ENCODE measurements at regions not wholly inside any gene's neighbourhood (a gene's known extent, or its start where the extent isn't known, plus 50 kb on each side); places are given as distances from the start of the nearest gene placed in this dataset.

DNA sequence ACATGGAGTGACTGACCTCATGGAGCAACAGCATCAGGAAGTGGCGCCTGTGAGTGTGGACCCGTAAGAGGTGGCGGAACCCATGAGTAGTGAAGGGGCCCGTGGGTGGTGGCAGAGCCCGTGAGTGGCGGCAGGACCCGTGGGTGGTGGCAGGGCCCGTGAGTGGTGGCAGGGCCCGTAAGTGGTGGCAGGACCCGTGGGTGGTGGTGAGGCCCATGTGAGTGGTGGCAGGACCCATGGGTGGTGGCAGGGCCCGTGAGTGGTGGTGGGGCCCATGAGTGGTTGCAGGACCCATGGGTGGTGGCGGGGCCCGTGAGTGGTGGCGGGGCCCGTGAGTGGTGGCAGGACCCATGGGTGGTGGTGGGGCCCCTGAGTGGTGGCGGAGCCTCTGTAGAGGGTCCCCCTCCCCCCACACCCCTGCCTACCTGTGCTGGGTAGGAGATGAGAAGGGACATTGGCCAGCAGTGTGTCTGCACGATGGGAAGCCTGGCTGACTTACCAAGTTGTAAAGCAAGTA, 407.7 kb upstream of the SALL3 start:
- Histone ChIP-seq H3K36me3 (ENCODE audit: control insufficient read depth, insufficient read depth, low read length) (no peaks in the 10 kb centered on the region), H3K27ac (ENCODE audit: low read depth, low read length) (no peak overlapping the region), H3K27me3 (ENCODE audit: control insufficient read depth, insufficient read depth, low read length) (no peaks in the 10 kb centered on the region), H3K4me3 (ENCODE audit: low read length) (no peak overlapping the region), H3K4me1 (ENCODE audit: control insufficient read depth, insufficient read depth, low read length) (no peaks in the 10 kb centered on the region), H3K9ac (ENCODE audit: low read length) (no peak overlapping the region)

DNA sequence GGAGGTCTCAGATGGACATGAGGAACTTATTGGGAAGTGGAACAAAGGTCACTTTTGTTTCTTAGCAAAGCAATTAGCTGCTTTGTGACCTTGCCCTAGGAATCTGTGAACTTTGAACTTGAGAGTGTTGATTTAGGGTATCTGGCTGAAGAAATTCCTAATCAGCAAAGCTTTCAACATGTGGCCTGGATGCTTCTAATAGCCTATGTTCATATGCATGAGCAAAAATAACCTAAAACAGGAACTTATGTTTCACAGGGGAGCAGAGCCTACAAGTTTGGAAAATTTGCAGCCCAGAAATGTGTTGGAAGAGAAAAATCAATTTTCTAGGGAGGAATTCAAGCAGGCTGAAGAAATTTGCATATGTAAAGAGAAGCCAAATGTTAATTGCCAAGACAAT, 405.8 kb upstream of the SALL3 start:
- Histone ChIP-seq H3K27ac (ENCODE audit: low read depth, low read length) (no peak overlapping the region), H3K36me3 (ENCODE audit: control insufficient read depth, insufficient read depth, low read length) (no peaks in the 10 kb centered on the region)

DNA sequence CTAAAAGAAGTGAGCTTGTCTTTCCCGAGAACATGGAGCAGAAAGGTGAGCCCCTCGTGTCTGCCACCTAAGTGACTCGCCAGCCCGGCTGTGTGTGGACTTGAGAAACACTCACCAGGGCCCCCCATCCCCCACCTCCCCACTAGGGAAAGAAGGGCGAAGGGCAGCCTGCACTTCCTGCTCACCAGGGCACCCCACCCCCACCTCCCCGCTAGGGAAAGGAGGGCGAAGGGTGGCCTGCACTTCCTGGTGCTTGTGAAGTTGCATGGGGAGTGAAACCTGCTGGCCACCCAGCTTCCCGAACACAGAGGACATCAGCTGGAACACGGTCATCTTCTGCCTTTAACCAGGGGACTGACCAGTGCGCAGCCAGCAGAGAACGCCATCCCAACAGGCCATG, 402.7 kb upstream of the SALL3 start:
- Histone ChIP-seq H3K27ac (ENCODE audit: low read depth, low read length) (no peak overlapping the region), H3K4me1 (ENCODE audit: control insufficient read depth, insufficient read depth, low read length) (no peaks in the 10 kb centered on the region), H3K4me3 (ENCODE audit: low read length) (no peak overlapping the region), H3K36me3 (ENCODE audit: control insufficient read depth, insufficient read depth, low read length) (no peaks in the 10 kb centered on the region), H3K9ac (ENCODE audit: low read length) (no peak overlapping the region), H3K27me3 (ENCODE audit: control insufficient read depth, insufficient read depth, low read length) (no peaks in the 10 kb centered on the region)

More for the DNA sequence above, 405.8 kb upstream of the SALL3 start:
- H3K4me3 ChIP-seq (ENCODE audit: low read length), result no peak overlapping the region
- H3K27me3 ChIP-seq (ENCODE audit: control insufficient read depth, insufficient read depth, low read length), result no peaks in the 10 kb centered on the region
- no peak overlapping the region for H3K9ac ChIP-seq (ENCODE audit: low read length)
- no peaks in the 10 kb centered on the region for H3K4me1 ChIP-seq (ENCODE audit: control insufficient read depth, insufficient read depth, low read length)

DNA sequence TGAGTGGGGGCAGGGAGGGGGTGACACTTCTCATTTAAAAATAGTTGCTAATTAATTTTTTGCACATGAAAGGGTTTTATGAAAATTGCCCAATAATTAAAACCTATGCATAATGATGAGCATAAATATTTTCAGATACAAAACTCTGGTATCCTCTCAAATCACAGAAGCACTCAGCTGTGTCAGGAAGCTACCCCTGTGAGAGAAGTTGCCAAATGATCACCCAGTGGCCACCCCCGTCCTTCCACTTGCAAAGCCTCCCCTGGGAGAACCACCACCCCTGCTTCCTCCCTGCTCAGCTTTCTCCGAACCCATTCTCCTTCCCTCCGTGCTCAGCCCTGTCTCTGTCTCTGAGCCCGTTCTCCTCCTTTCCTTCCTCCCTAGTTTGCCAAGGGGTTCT, 400.2 kb upstream of the SALL3 start:
- H3K36me3 ChIP-seq (ENCODE audit: control insufficient read depth, insufficient read depth, low read length), result no peaks in the 10 kb centered on the region
- H3K4me3 ChIP-seq (ENCODE audit: low read length), result no peak overlapping the region
- H3K27ac ChIP-seq (ENCODE audit: low read depth, low read length), result no peak overlapping the region
- no peaks in the 10 kb centered on the region for H3K27me3 ChIP-seq (ENCODE audit: control insufficient read depth, insufficient read depth, low read length)
- H3K4me1 ChIP-seq (ENCODE audit: control insufficient read depth, insufficient read depth, low read length), result no peaks in the 10 kb centered on the region
- H3K9ac ChIP-seq (ENCODE audit: low read length), result no peak overlapping the region

DNA sequence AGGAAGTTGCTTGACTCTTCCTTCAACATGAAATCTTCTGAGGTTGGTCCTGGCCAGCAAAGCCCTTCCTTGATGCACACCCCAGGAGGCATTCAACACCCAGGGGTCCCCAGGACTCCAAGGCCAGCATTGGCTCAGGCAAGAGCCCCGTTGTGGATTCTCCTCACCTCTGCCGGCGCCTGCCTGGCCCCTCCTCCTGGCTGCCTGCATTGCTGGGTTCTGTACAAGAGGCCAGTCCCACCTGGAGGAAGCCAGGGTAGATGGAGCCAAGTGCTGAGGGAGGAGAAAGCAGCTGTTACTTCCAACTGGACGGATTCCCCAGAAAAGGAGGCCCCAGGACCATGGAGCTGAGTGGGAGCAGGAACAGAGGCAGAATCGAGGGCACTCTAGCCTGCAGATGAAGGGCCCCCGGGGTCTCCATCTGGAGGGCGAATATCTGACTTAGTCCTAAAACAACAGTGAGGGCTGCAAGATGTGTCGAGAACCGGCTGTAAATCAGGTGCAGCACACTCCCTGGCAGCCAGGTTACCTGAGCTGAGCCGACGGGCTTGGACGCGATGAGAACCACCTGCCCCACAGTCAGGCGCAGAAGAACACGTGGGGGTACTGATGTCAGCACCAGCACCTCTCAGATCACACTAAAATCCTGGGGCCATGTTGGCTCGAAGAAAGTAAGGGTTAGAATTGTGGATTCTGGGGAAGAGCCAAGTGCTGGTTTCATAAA, 399.6 kb upstream of the SALL3 start:
- no peaks in the 10 kb centered on the region for H3K4me1 ChIP-seq (ENCODE audit: control insufficient read depth, insufficient read depth, low read length)
- no peak overlapping the region for H3K4me3 ChIP-seq (ENCODE audit: low read length)
- H3K36me3 ChIP-seq (ENCODE audit: control insufficient read depth, insufficient read depth, low read length), result no peaks in the 10 kb centered on the region
- no peak overlapping the region for H3K27ac ChIP-seq (ENCODE audit: low read depth, low read length)
- no peak overlapping the region for H3K9ac ChIP-seq (ENCODE audit: low read length)
- no peaks in the 10 kb centered on the region for H3K27me3 ChIP-seq (ENCODE audit: control insufficient read depth, insufficient read depth, low read length)

DNA sequence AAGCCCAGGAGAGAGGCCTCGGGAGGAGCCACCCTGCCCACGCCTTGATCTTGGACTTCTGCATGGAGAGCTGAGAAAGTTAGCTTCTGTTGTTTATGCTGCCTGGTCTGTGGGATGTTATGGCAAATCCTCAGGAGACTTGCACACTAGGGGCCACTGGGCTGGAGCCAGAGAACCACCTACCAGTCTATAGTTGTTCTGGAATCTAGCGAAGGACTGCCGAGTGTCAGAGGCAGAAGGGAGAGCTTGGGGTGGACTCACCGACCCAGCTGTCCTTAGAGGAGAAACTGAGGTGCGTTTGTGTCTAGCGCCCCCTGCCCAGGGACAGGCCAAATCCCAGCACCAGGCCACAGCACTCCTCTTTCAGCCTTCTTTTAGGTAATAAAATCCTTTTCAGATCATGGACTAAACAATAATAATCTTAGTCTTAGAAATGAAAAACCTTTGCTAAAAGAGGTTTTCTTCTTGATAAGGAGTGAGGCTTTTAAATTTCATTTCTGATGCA, 398.7 kb upstream of the SALL3 start:
- H3K4me1 ChIP-seq (ENCODE audit: control insufficient read depth, insufficient read depth, low read length), result no peaks in the 10 kb centered on the region
- no peak overlapping the region for H3K9ac ChIP-seq (ENCODE audit: low read length)
- no peaks in the 10 kb centered on the region for H3K27me3 ChIP-seq (ENCODE audit: control insufficient read depth, insufficient read depth, low read length)
- H3K27ac ChIP-seq (ENCODE audit: low read depth, low read length), result no peak overlapping the region
- H3K36me3 ChIP-seq (ENCODE audit: control insufficient read depth, insufficient read depth, low read length), result no peaks in the 10 kb centered on the region
- H3K4me3 ChIP-seq (ENCODE audit: low read length), result no peak overlapping the region

DNA sequence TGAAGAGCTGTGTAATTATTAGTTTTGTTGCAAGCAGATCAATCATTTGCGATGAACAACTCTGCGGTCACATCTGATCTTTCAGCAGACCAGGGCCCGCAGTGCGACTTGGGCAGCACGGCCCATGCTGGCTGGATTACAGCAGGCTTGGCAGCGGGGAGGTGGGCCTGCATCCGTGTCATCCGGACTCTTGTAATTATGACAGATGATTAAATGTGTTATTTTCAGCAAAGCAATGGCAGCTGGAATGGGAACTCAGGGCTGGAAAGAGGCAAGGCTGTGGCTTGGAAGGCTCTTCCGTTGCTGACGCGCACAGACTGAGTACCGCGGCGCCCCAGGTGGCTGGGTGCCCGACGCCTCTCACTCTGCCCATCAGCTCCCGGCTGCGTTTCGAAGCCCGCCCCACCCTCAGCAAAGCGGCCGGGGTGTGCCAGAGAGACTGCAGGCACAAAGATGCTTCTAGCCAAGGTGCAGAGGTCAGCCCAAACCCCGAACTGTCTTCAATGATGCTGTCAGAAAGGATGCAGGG, 397.4 kb upstream of the SALL3 start:
- Histone ChIP-seq H3K4me3 (ENCODE audit: low read length) (no peak overlapping the region), H3K27ac (ENCODE audit: low read depth, low read length) (no peak overlapping the region), H3K27me3 (ENCODE audit: control insufficient read depth, insufficient read depth, low read length) (no peaks in the 10 kb centered on the region), H3K4me1 (ENCODE audit: control insufficient read depth, insufficient read depth, low read length) (no peaks in the 10 kb centered on the region), H3K36me3 (ENCODE audit: control insufficient read depth, insufficient read depth, low read length) (no peaks in the 10 kb centered on the region), H3K9ac (ENCODE audit: low read length) (no peak overlapping the region)

DNA sequence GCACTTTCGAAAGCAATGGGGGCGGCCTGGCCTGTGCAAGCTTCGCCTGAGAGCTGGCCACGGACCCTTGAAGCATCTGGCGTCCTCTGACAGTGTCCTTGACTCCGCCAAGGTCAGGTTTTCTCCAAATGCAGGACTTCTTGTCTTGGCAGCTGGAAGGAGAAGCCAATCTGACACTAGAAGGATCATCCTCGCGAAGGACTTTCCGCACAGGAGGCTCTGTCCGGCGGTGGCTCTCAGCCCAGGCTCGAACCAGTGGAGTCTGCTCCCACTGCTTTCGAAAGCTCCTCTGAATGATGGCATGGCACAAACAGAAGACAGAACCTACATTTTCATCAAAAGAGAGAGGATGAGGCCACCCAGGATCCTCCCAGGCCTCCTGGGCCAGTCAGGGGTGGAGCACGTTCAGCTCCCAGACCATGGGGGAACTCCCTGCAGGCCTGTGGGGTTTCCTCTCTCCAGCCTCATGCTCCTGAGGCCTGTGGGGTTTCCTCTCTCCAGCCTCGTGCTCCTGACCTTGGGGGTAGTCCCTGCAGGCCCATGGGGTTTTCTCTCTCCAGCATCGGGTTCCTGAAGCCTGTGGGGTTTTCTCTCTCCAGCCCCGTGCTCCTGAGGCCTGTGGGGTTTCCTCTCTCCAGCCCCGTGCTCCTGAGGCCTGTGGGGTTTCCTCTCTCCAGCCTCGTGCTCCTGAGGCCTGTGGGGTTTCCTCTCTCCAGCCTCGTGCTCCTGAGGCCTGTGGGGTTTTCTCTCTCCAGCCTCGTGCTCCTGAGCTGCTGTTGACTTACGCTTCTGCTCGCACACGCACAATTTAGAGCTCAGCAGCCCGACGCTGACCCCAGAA, 396.5 kb upstream of the SALL3 start:
- no peaks in the 10 kb centered on the region for H3K27me3 ChIP-seq (ENCODE audit: control insufficient read depth, insufficient read depth, low read length)

DNA sequence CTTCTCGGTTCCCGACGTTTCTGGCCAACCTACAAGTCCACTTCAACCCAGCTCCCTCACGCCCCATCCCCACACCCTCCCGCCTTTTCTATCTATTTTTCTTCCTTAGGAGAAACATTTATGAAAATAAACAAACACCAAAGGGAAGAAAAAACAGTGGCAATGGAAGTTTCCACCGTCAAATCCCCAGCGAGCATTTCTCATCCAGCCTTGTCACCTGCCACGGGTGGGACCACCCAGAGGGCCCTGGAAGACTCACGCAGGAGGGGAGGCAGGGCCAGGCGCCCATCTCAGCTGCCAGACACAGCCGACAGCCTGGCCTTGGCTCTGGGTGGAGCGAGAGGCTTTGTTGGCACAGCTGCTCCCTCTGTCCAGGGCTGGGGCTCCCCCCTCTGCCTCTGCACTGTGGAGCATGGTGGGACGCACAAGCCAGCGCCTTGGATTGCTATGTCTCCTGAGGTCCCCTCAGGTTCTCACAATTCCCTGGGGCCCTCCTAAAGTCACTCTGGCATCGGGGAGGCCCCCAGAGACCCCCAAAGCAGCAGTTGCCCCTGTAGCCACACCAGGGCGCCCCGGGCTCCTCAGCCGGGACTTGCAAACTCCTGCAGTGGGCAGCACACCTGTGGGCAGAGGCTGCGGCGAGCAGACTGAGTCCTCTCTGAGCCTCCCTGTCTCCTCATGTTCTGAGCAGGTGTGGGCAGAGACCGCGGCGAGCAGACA, 395.7 kb upstream of the SALL3 start:
- Histone ChIP-seq H3K27ac (ENCODE audit: low read depth, low read length) (no peak overlapping the region), H3K27me3 (ENCODE audit: control insufficient read depth, insufficient read depth, low read length) (no peaks in the 10 kb centered on the region), H3K36me3 (ENCODE audit: control insufficient read depth, insufficient read depth, low read length) (no peaks in the 10 kb centered on the region), H3K9ac (ENCODE audit: low read length) (no peak overlapping the region), H3K4me3 (ENCODE audit: low read length) (no peak overlapping the region), H3K4me1 (ENCODE audit: control insufficient read depth, insufficient read depth, low read length) (no peaks in the 10 kb centered on the region)

More for the DNA sequence above, 396.5 kb upstream of the SALL3 start:
- H3K4me3 ChIP-seq (ENCODE audit: low read length), result no peak overlapping the region
- H3K9ac ChIP-seq (ENCODE audit: low read length), result no peak overlapping the region
- no peaks in the 10 kb centered on the region for H3K36me3 ChIP-seq (ENCODE audit: control insufficient read depth, insufficient read depth, low read length)
- no peak overlapping the region for H3K27ac ChIP-seq (ENCODE audit: low read depth, low read length)
- no peaks in the 10 kb centered on the region for H3K4me1 ChIP-seq (ENCODE audit: control insufficient read depth, insufficient read depth, low read length)

DNA sequence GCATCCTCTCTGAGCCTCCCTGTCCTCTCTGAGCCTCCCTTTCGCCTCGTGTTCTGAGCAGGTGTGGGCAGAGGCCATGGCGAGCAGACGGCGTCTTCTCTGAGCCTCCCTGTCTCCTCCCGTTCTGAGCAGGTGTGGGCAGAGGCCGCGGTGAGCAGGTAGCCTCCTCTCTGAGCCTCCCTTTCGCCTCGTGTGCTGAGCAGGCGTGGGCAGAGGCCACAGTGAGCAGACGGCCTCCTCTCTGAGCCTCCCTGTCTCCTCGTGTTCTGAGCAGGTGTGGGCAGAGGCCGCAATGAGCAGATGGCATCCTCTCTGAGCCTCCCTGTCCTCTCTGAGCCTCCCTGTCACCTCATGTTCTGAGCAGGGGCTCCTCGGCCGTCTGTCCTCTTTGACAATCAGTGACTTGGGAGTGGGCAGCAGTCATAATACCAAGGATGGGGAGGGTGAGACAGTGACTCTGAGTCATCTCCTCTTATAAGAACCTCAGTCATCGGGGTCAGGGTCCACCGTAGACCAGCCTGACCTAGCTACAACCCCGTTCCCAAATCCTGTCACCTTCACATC, 395.1 kb upstream of the SALL3 start:
- no peaks in the 10 kb centered on the region for H3K36me3 ChIP-seq (ENCODE audit: control insufficient read depth, insufficient read depth, low read length)
- no peaks in the 10 kb centered on the region for H3K4me1 ChIP-seq (ENCODE audit: control insufficient read depth, insufficient read depth, low read length)
- H3K27me3 ChIP-seq (ENCODE audit: control insufficient read depth, insufficient read depth, low read length), result no peaks in the 10 kb centered on the region
- no peak overlapping the region for H3K4me3 ChIP-seq (ENCODE audit: low read length)
- no peak overlapping the region for H3K9ac ChIP-seq (ENCODE audit: low read length)
- no peak overlapping the region for H3K27ac ChIP-seq (ENCODE audit: low read depth, low read length)

DNA sequence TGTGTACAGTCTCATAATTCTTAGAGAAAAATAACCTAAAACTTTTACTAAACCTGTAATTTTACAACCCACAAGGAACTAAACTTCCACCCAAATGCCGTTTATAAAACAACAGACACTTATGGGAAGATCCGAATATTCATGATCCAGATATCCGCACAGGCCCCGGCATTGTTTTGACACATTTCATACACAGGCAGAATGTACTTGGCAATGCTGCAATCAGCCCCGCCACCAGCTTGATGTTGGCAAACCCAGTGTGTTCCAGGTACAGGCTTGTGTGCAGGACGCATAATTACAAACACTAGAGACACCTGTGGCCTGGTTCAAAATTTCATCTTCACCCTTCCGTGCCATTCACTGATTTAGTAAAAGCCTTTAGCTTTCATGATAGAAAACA, 393.0 kb upstream of the SALL3 start:
- H3K36me3 ChIP-seq (ENCODE audit: control insufficient read depth, insufficient read depth, low read length), result no peaks in the 10 kb centered on the region
- no peak overlapping the region for H3K9ac ChIP-seq (ENCODE audit: low read length)
- H3K4me1 ChIP-seq (ENCODE audit: control insufficient read depth, insufficient read depth, low read length), result no peaks in the 10 kb centered on the region
- H3K4me3 ChIP-seq (ENCODE audit: low read length), result no peak overlapping the region
- no peak overlapping the region for H3K27ac ChIP-seq (ENCODE audit: low read depth, low read length)
- H3K27me3 ChIP-seq (ENCODE audit: control insufficient read depth, insufficient read depth, low read length), result no peaks in the 10 kb centered on the region

DNA sequence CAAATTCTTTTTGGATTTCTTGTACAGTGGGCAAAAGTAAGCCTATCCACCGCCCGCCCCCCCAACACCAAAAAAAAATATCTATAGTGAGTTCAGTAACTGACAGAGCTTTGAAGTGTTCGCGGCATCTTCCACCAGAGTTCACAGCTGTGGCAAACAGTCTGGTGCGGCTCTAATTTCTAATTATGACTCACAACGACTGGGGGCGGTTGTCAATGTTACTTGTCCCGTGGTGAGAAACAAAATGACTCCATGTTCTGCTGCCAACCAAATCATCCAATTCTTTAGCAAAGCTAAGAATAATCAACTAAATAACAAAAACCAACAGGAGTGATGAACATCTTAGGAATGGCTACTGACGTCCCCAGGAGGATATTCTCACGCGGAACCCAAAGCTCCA, 392.5 kb upstream of the SALL3 start:
- Histone ChIP-seq H3K4me1 (ENCODE audit: control insufficient read depth, insufficient read depth, low read length) (no peaks in the 10 kb centered on the region), H3K27me3 (ENCODE audit: control insufficient read depth, insufficient read depth, low read length) (no peaks in the 10 kb centered on the region), H3K36me3 (ENCODE audit: control insufficient read depth, insufficient read depth, low read length) (no peaks in the 10 kb centered on the region), H3K4me3 (ENCODE audit: low read length) (no peak overlapping the region), H3K27ac (ENCODE audit: low read depth, low read length) (no peak overlapping the region), H3K9ac (ENCODE audit: low read length) (no peak overlapping the region)
